H1 (cell line): ENCODE measurements at regions not wholly inside any gene's neighbourhood (a gene's known extent, or its start where the extent isn't known, plus 50 kb on each side); places are given as distances from the start of the nearest gene placed in this dataset.

Source experiments
- CTCF ChIP-seq, 3 experiments: IDR thresholded peaks; 1 replicate in 2 of 3; 2 replicates in 1 of 3; pipeline versions ENCODE4 v1.5.1 to v1.6.1; 2011; ENCODE audit warnings: low read length in 3 of 3, mild to moderate bottlenecking in 3 of 3, inconsistent platforms in 2 of 3, low read depth in 1 of 3, moderate library complexity in 1 of 3; ENCODE audit not compliant: insufficient read depth in 1 of 3; ENCODE audit errors: control extremely low read depth in 1 of 3
- EZH2 ChIP-seq: fragments of 200-600 bp; sonication (generic); IDR thresholded peaks from 2 replicates; pipeline ENCODE4 v1.7.1; 2012; ENCODE audit warnings: low read depth, mild to moderate bottlenecking, moderate library complexity, low read length, inconsistent platforms; ENCODE audit not compliant: severe bottlenecking
- FOSL1 ChIP-seq: IDR thresholded peaks from 2 replicates; pipeline ENCODE4 v1.6.1; 2011; ENCODE audit warnings: mild to moderate bottlenecking, low read depth, low read length, moderate library complexity; ENCODE audit not compliant: insufficient read depth
- HDAC2 ChIP-seq, 2 experiments: fragments of 300-600 bp in 1 of 2; sonication (generic) in 1 of 2; IDR thresholded peaks; 2 replicates each; pipeline ENCODE4 v1.6.1; 2011 to 2012; ENCODE audit warnings: low read depth in 2 of 2, low read length in 2 of 2, mild to moderate bottlenecking in 2 of 2, moderate library complexity in 2 of 2, borderline replicate concordance in 1 of 2, inconsistent platforms in 1 of 2
- JUND ChIP-seq: IDR thresholded peaks from 2 replicates; pipeline ENCODE4 v1.6.1; 2011; ENCODE audit warnings: mild to moderate bottlenecking, improper control_type of control experiment, low read length
- POLR2A ChIP-seq, 2 experiments: IDR thresholded peaks; 1 replicate in 1 of 2; 2 replicates in 1 of 2; pipeline ENCODE4 v1.6.1; 2011; ENCODE audit warnings: low read depth in 2 of 2, low read length in 2 of 2, mild to moderate bottlenecking in 2 of 2; ENCODE audit errors: control extremely low read depth in 1 of 2
- SIX5 ChIP-seq: IDR thresholded peaks from 2 replicates; pipeline ENCODE4 v1.6.1; 2011; ENCODE audit warnings: mild to moderate bottlenecking, low read depth, low read length
- SP1 ChIP-seq: IDR thresholded peaks from 2 replicates; pipeline ENCODE4 v1.6.1; 2011; ENCODE audit warnings: low read depth, low read length
- SP2 ChIP-seq: IDR thresholded peaks from 2 replicates; pipeline ENCODE4 v1.6.1; 2012; ENCODE audit warnings: mild to moderate bottlenecking, low read length, inconsistent platforms
- SUZ12 ChIP-seq: fragments of 200-600 bp; sonication (generic); IDR thresholded peaks from 2 replicates; pipeline ENCODE4 v1.6.1; 2012; ENCODE audit warnings: mild to moderate bottlenecking, inconsistent platforms, low read length, moderate library complexity, mixed read lengths

GRCh38 chr9:86674487-86674886, 272.8 kb downstream of the GAS1 start:
- TF ChIP-seq CTCF (IDR thresholded peaks at IDR 0.05; ENCODE audit: control extremely low read depth in 1 of 3, insufficient read depth in 1 of 3, low read depth in 1 of 3, low read length in 3 of 3), result no peak
- TF ChIP-seq POLR2A (IDR thresholded peaks at IDR 0.05; ENCODE audit: control extremely low read depth in 1 of 2, low read depth in 2 of 2, low read length in 2 of 2), result no peak
- no peak for TF ChIP-seq SUZ12
- no peak for TF ChIP-seq JUND
- TF ChIP-seq HDAC2 (IDR thresholded peaks at IDR 0.05; ENCODE audit: borderline replicate concordance in 1 of 2, low read depth in 2 of 2, low read length in 2 of 2), result no peak
- no peak for TF ChIP-seq SP1
- TF ChIP-seq SIX5, result no peak
- TF ChIP-seq EZH2, result no peak
- TF ChIP-seq FOSL1, result no peak
- TF ChIP-seq SP2, result no peak
